ENCODE measurements at regions not wholly inside any gene's neighbourhood (a gene's known extent, or its start where the extent isn't known, plus 50 kb on each side); places are given as distances from the start of the nearest gene placed in this dataset.

GRCh38 chr15:45913451-45913850, 278.6 kb downstream of the SQOR start:
- no peak for DNase-seq
- intact Hi-C loops (cut with DNase I), result no loop called here

GRCh38 chr15:45914425-45914824, 279.6 kb downstream of the SQOR start:
- intact Hi-C loops (cut with DNase I), result no loop called here
- no peak for DNase-seq

DNA sequence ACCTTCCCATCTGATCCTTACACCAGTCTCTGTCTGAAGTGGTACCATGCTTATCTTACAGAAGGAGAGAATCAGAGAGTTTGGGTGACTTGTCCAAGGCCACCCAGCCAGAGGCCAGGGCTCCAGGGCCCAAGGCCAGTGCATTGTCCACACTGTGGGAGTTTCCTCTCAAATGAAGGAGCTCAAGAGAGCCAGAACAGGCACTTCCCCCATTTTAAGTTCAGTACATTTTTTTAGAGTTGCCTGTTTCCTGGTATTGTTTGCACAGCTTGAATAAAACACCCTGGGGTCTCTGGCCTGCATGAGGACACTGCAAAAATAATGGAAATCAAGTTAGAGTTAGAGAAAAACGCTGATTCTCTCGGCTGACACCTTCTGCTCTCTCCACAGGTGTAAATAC, 284.0 kb downstream of the SQOR start:
- intact Hi-C loops (cut with DNase I), result no loop called here

GRCh38 chr15:45919806-45920205, 285.0 kb downstream of the SQOR start:
- intact Hi-C loops (cut with DNase I), result no loop called here
- DNase-seq, result no peak

More for the DNA sequence above, 284.0 kb downstream of the SQOR start:
- DNase-seq, result no peak

DNA sequence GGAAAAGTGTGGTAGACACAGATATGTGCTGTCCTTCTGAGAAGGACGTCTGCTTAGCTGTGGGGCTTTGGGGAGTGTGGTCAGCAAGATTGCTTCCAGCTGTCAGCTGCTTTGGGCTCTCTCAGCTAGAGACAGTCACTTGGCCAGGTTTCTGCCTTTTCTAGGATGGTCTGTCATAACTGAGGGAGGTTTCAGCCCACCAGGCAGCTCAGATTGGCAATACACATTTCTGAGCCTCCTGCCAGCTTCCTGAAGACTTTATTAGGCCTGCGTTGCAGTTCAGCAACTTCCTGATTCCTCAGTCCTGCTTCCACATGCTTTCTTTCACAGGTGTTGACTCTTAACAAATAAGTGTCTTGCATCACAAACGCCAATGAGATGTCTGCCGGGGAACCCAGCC, 286.5 kb downstream of the SQOR start:
- intact Hi-C loops (cut with DNase I), result no loop called here
- no peak for DNase-seq

DNA sequence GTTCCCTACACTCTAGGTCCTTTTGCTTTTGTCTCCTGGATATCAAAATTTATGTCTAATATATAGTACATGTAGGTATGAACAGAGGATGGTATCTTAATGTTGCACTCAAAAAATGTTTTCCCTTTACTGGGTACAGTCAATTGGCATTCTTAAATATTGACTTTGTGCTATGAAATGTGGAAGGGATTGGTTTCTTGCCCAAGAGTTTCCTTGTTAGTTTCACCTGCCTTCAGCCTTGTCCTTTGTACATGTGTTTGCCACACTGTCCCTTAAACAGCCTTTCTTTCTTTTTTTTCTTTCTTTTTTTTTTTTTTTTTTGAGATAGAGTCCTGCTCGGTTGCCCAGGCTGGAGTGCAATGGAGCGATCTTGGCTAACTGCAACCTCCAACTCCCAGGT, 287.1 kb downstream of the SQOR start:
- intact Hi-C loops (cut with DNase I), result no loop called here
- no peak for DNase-seq

- intact Hi-C loops (cut with DNase I), result no loop called here
- no peak for DNase-seq
These were observed 306.5 kb downstream of the SQOR start for GRCh38 chr15:45941367-45941766.

- intact Hi-C loops (cut with DNase I), result no loop called here
- no peak for DNase-seq
These were observed 308.4 kb downstream of the SQOR start for GRCh38 chr15:45943240-45943639.

- no peak for DNase-seq
These were observed 311.3 kb downstream of the SQOR start for GRCh38 chr15:45946111-45946510.

DNA sequence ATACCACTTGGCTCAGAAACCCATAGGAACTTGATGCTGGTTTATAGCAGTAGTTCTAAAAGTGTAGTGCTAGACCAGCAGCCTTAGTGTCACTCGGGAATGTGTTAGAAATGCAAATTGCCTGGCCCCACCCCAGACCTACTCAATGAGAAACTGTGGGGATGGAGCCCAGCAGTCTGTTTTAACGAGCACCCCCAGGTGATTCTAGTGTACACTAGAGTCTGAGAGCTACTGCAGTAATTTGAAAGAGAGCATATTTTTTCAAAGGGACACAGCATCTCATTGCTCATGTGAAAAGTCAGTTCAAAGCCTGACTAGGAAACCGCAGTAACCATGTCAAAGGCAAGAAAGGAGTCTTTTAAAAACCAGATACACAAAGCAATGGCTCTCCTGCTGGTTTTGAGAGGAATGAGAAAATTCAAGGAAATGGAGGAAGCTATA, 313.4 kb downstream of the SQOR start:
- no peak for DNase-seq
- intact Hi-C loops (cut with DNase I), result no loop called here

More at GRCh38 chr15:45946111-45946510, 311.3 kb downstream of the SQOR start:
- intact Hi-C loops (cut with DNase I), result no loop called here

DNA sequence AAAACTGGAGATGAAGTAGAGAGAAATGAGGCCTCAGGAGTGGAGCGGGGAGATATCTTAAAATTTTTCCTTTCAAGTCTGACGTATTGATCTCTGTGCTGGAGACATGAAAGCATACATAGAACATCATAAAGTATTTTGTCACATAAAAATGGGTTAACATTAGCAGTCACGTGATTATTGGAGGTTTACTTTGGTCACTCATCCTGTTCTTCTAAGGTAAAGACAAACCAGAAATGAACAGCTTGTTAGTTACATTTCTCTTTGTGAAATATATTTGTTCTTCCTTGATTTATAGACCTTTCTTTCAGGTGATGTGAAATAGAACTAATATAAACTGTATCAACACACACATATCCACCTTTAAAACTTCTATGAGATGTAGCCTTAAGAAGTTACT, 324.1 kb downstream of the SQOR start:
- intact Hi-C loops (cut with DNase I), result no loop called here
- DNase-seq, result no peak

DNA sequence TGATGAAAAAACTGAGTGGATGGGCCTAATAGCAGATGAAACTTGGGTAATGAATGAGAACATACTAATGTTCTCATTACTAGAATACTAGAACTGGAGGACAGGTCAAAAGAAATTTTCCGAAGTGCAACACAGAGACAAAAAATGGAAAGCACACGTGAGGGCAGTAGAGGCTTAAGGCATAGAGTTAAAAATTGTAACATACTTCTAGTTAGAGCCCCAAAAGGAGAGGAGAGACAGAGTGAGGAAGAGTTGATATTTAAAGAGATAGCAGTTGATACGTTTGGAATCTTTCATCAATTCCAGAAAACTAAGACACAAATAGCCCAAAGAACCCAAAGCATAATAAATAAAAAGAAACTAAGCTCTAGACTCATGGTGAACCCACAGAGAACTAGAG, 327.9 kb downstream of the SQOR start:
- DNase-seq, result no peak
- intact Hi-C loops (cut with DNase I), result no loop called here

- intact Hi-C loops (cut with DNase I), result no loop called here
- DNase-seq, result no peak
These were observed 335.7 kb downstream of the SQOR start for GRCh38 chr15:45970542-45970941.

GRCh38 chr15:45980366-45980765, 345.5 kb downstream of the SQOR start:
- intact Hi-C loops (cut with DNase I), result no loop called here
- no peak for DNase-seq

GRCh38 chr15:45981625-45982024, 346.8 kb downstream of the SQOR start:
- intact Hi-C loops (cut with DNase I), result no loop called here
- DNase-seq, result no peak

- no peak for DNase-seq
- intact Hi-C loops (cut with DNase I), result no loop called here
These were observed 357.0 kb downstream of the SQOR start for GRCh38 chr15:45991863-45992262.

GRCh38 chr15:45993072-45993471, 358.2 kb downstream of the SQOR start:
- intact Hi-C loops (cut with DNase I), result no loop called here

GRCh38 chr15:45993508-45993907, 358.7 kb downstream of the SQOR start:
- DNase-seq, result no peak
- intact Hi-C loops (cut with DNase I), result no loop called here

More at GRCh38 chr15:45993072-45993471, 358.2 kb downstream of the SQOR start:
- DNase-seq, result no peak

DNA sequence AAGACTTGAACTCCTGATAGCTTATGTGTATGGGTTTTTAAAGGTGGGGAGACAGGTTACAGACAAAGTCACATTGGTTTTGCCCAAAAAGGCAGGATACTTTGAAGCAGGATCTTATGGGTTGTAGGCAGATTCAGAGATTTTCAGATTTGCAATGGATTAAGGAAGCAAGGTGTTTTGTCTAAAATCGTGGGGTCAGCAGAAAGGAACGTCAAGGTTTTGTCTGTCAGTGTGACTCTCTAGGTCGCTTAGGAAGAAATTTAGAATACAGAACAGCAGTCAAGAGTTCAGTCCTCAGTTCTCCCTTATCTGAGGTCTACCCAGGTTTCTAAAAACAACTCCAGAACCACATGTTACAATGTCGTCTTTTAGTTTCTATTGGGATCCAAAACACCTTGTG, 361.0 kb downstream of the SQOR start:
- DNase-seq, result no peak
- intact Hi-C loops (cut with DNase I), result no loop called here

GRCh38 chr15:46014532-46014931, 379.7 kb downstream of the SQOR start:
- intact Hi-C loops (cut with DNase I), result no loop called here

GRCh38 chr15:46034755-46035154, 399.9 kb downstream of the SQOR start:
- no peak for DNase-seq
- intact Hi-C loops (cut with DNase I), result no loop called here

More at GRCh38 chr15:46014532-46014931, 379.7 kb downstream of the SQOR start:
- no peak for DNase-seq

DNA sequence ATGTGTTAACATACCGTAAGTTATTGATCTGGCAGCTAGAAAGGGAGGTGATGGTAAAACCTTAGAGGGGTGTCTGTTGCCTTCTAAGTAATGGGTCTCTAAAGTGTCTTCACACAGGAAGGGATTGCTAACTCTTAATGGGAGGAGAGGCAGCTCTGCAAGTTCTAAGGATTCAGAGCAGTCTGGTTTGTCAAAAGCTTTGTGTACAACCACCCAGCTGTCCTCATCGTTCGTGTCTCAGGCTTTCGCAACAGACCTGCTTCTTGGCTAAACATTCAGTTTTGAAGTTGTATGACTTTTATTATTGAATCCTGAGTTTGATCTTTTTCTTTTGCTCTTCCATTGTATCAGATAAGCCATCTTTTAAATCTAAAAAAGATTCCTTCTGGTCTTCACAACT, 404.9 kb downstream of the SQOR start:
- intact Hi-C loops (cut with DNase I), result no loop called here
- DNase-seq, result no peak
